Chondrocyte (in vitro differentiated cells): ENCODE measurements at regions not wholly inside any gene's neighbourhood (a gene's known extent, or its start where the extent isn't known, plus 50 kb on each side); places are given as distances from the start of the nearest gene placed in this dataset.

ENCODE experiments used
- DNase-seq: peaks from one replicate; pipeline ENCODE4 v3.0.0; 2021; ENCODE audit warnings: mixed read lengths, low spot score
- H3K27ac Mint-ChIP-seq: one replicate; pipeline ENCODE4 v1.8.0; 2021; ENCODE audit warnings: mild to moderate bottlenecking, moderate library complexity, mixed read lengths; ENCODE audit not compliant: unreplicated experiment
- H3K27me3 Mint-ChIP-seq: 2 replicates; pipeline ENCODE4 v1.8.0; 2021; ENCODE audit warnings: low read depth, mixed read lengths
- H3K36me3 Mint-ChIP-seq: 2 replicates; pipeline ENCODE4 v1.8.0; 2021; ENCODE audit warnings: low read depth, mixed read lengths
- H3K4me1 Mint-ChIP-seq: 2 replicates; pipeline ENCODE4 v1.8.0; 2021; ENCODE audit warnings: low read depth, mild to moderate bottlenecking, mixed read lengths
- H3K4me3 Mint-ChIP-seq: one replicate; pipeline ENCODE4 v1.8.0; 2021; ENCODE audit warnings: mild to moderate bottlenecking, moderate library complexity, mixed read lengths; ENCODE audit not compliant: unreplicated experiment
- H3K9me3 Mint-ChIP-seq: 2 replicates; pipeline ENCODE4 v1.8.0; 2021; ENCODE audit warnings: low read depth, mixed read lengths
- CTCF ChIP-seq: fragments of 200-600 bp; sonication (generic); IDR thresholded peaks from 2 replicates; pipeline ENCODE4 v1.5.0; 2021; ENCODE audit warnings: antibody characterized with exemption, mild to moderate bottlenecking, moderate library complexity

GRCh38 chr10:77707570-77707969 lies 70.0 kb upstream of the KCNMA1 start:
- no peak for DNase-seq
- peaks cover 10% of the 10 kb centered on the region for H3K4me1 Mint-ChIP-seq
- H3K27ac Mint-ChIP-seq = no peak overlapping the region
- peaks cover 2% of the 10 kb centered on the region for H3K36me3 Mint-ChIP-seq
- TF ChIP-seq CTCF = no peak
- H3K27me3 Mint-ChIP-seq = no peaks in the 10 kb centered on the region
- H3K9me3 Mint-ChIP-seq = no peaks in the 10 kb centered on the region
- no peak overlapping the region for H3K4me3 Mint-ChIP-seq

- H3K27ac Mint-ChIP-seq = peak overlapping the region; percentile 87
- H3K4me3 Mint-ChIP-seq = no peak overlapping the region
- TF ChIP-seq CTCF = no peak
- H3K4me1 Mint-ChIP-seq = peaks cover 7% of the 10 kb centered on the region
- peaks cover 2% of the 10 kb centered on the region for H3K36me3 Mint-ChIP-seq
- DNase-seq = no peak
- no peaks in the 10 kb centered on the region for H3K27me3 Mint-ChIP-seq
- H3K9me3 Mint-ChIP-seq = no peaks in the 10 kb centered on the region
Measured at GRCh38 chr10:77702166-77702565, 64.6 kb upstream of the KCNMA1 start.

- Mint-ChIP-seq H3K4me1 (peaks cover 7% of the 10 kb centered on the region), H3K4me3 (no peak overlapping the region), H3K36me3 (peaks cover 2% of the 10 kb centered on the region), H3K27ac (no peak overlapping the region), H3K27me3 (no peaks in the 10 kb centered on the region), H3K9me3 (no peaks in the 10 kb centered on the region)
- DNase-seq = no peak
- TF ChIP-seq CTCF = no peak
Measured at GRCh38 chr10:77700086-77700485, 62.5 kb upstream of the KCNMA1 start.

- no peak overlapping the region for H3K27ac Mint-ChIP-seq
- peaks cover 7% of the 10 kb centered on the region for H3K4me1 Mint-ChIP-seq
Measured at GRCh38 chr10:77699080-77699645, 61.6 kb upstream of the KCNMA1 start.

GRCh38 chr10:77698267-77698931 lies 60.8 kb upstream of the KCNMA1 start:
- no peaks in the 10 kb centered on the region for H3K9me3 Mint-ChIP-seq
- no peak for TF ChIP-seq CTCF
- no peak overlapping the region for H3K27ac Mint-ChIP-seq
- no peaks in the 10 kb centered on the region for H3K36me3 Mint-ChIP-seq
- H3K27me3 Mint-ChIP-seq = no peaks in the 10 kb centered on the region
- H3K4me1 Mint-ChIP-seq = peaks cover 7% of the 10 kb centered on the region
- DNase-seq = no peak
- H3K4me3 Mint-ChIP-seq = no peak overlapping the region

More at GRCh38 chr10:77699080-77699645, 61.6 kb upstream of the KCNMA1 start:
- no peaks in the 10 kb centered on the region for H3K36me3 Mint-ChIP-seq
- no peak overlapping the region for H3K4me3 Mint-ChIP-seq
- no peak for TF ChIP-seq CTCF
- no peak for DNase-seq
- no peaks in the 10 kb centered on the region for H3K9me3 Mint-ChIP-seq
- H3K27me3 Mint-ChIP-seq = no peaks in the 10 kb centered on the region
